Right lobe of liver (tissue), 4 donors: ENCODE measurements at regions not wholly inside any gene's neighbourhood (a gene's known extent, or its start where the extent isn't known, plus 50 kb on each side); places are given as distances from the start of the nearest gene placed in this dataset.

Experiments
- POLR2A ChIP-seq: fragments of 450-650 bp; IDR thresholded peaks from one replicate; pipeline ENCODE4 v1.6.1; 2017; ENCODE audit warnings: antibody characterized with exemption, mild to moderate bottlenecking
- TF ChIP-seq, protein P1 (sequence below), 4 donors: fragments of 200-600 bp in 3 of 4; fragments of 450-650 bp in 1 of 4; IDR thresholded peaks; one replicate each; pipeline versions ENCODE4 v1.5.1 to v1.8.0; 2016 to 2022; ENCODE audit warnings: antibody characterized with exemption in 4 of 4, mild to moderate bottlenecking in 2 of 4
- donor health status: DM: no; HTN: no; CAD: no.
- donor health status: DM: no; HTN: no; CAD: no.
- donor health status: DM: no; HTN: yes; CAD: no.

DNA sequence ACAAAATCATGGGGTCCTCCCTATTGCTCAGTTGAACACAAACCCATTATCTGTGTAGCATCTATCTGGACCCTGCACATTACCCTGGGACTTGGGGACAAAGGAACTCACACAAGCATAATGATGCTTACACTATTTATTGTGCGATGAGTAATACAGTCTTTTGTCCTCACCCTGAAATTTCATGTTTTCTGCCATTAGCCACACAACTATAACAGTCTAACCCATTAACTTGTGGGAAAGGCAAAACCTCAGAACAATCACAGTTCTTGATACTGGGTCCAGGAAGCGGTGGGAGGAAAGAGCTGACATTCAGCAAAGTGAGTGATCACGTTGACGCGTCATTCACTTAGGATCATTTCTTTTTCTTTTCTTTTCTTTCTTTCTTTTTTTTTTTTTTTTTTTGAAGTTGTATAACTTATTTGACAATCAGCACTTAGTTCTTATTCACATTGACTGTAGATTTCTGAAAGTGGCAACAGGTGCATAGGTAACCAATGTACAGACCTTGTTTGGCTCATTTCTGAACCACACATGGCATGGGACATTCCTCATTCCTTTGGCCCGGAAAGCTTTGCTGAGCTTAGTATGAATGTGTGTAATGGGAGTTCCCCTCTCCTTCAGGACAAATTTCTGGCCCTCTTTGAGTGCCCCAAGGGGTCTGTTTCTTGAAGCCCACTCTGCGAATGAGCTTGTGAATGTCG, 94.8 kb upstream of the CNKSR3 start:
- TF ChIP-seq, protein P1, sequence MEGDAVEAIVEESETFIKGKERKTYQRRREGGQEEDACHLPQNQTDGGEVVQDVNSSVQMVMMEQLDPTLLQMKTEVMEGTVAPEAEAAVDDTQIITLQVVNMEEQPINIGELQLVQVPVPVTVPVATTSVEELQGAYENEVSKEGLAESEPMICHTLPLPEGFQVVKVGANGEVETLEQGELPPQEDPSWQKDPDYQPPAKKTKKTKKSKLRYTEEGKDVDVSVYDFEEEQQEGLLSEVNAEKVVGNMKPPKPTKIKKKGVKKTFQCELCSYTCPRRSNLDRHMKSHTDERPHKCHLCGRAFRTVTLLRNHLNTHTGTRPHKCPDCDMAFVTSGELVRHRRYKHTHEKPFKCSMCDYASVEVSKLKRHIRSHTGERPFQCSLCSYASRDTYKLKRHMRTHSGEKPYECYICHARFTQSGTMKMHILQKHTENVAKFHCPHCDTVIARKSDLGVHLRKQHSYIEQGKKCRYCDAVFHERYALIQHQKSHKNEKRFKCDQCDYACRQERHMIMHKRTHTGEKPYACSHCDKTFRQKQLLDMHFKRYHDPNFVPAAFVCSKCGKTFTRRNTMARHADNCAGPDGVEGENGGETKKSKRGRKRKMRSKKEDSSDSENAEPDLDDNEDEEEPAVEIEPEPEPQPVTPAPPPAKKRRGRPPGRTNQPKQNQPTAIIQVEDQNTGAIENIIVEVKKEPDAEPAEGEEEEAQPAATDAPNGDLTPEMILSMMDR (IDR thresholded peaks at IDR 0.05) = no peak
- TF ChIP-seq POLR2A = no peak
